GM19043 (cell line): ENCODE measurements at regions not wholly inside any gene's neighbourhood (a gene's known extent, or its start where the extent isn't known, plus 50 kb on each side); places are given as distances from the start of the nearest gene placed in this dataset.
"Not testable (repeated sequence)": the region's sequence is repeated elsewhere in the genome, so short reads cannot be mapped to it uniquely, and the experiment has no call there.

Experiments used
- ATAC-seq: cut with Tn5 transposase; IDR thresholded peaks from one replicate; pipeline ENCODE4 v1.9.1; 2021; ENCODE audit warnings: low read depth; ENCODE audit not compliant: unreplicated experiment

DNA sequence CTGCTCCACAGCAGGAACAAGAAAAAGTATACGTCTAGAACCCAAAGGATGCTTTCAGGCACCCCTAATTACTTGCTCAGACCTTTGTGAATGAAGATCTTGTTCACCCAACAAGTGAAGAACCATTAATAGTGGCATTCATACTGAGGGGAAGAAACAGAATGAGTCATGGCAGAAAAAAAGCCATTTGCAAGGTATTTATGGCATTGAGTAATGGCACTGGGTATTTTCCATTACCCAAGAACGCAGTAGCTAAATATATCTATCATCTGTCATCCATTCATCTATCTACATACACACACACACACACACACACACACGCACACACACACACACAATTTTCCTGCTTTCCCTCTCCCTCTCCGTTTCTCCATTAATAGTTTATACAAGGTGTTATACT lies 56.4 kb upstream of the XIRP2 start:
- no peak for ATAC-seq

DNA sequence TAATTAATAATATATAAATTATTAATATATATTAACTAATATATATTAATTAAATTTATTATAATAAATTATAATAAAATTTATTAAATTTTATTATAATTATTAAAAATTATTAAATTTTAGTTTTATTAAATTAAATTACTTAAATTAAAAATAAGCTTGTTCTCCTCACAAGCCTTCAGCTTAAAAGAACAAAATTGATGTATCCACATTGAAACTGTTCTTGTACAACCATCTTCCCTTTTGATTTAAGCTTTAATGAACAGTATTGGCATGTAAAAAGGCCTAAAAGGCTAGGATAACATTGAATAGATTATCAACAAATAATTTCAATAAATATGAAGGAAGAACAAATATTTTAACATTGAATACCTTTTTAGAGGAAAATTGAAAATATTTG lies 62.4 kb upstream of the XIRP2 start:
- ATAC-seq = no peak

DNA sequence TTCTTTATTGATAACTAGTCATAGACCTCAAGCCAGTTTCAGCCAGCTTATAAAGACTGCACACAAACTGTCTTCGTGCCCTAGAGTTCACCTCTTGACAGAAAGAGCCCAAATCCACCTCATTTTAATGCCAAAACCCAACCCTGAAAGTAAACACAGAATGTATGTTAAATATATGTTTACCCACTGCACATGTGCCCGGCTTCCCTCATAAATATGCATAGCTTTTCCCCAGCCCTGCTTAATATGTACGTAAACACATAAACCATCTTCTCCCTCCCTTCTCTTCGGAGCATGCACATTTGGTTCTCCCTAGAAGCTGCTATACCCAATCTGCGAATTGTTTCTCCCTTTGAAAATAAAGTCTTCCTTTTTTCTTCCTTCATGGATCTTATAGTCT lies 73.9 kb upstream of the XIRP2 start:
- no peak for ATAC-seq

DNA sequence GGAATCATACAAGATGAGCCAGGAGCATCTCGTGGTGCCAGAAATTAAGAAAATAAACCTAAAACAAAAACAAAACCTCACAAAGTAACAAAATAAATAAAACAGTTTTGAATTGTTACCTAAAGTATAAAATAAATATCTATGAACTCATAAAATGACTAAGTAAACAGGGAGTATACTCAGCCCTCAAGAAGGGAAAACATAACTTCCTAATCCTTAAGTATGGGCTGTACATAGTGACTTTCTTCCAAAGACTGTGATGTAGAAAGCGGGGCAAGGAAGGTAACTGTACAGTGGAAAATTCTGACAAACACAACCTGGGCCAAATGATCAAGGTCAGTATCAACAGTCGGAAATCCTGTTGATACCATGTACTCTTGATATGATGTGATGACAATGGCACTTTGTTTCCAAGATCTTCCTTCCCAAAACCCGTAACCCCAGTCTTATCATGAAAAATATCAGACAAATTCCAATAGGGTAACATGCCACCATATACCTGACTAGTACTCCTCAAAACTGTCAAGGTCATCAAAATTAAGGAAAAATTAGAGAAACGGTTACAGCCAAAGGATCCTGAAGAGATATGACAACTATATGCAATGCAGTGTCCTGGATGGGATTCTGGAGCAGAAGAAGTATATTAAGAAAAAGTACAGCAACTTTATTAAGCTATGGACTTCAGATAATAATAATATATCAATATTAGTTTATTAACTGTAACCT lies 76.0 kb upstream of the XIRP2 start:
- no peak for ATAC-seq

DNA sequence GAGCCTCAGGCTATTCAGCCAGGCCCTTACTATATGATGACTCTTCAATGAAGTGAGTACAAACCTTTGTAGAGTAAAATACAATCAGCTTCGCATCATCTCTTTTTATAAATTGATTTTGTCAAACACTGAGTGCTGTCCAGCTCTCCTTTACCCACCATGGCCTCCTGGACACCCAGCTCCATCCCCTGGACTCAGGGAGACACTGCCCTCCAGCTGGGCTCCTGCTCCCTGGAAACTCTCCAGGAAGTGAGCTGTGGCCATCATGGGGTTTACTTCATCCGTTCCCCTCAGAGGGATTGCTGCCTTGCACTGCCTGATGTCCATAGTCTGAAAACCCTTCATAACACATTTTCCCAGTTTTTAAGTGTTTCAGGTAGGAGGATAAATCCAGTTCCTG lies 82.5 kb upstream of the XIRP2 start:
- no peak for ATAC-seq

DNA sequence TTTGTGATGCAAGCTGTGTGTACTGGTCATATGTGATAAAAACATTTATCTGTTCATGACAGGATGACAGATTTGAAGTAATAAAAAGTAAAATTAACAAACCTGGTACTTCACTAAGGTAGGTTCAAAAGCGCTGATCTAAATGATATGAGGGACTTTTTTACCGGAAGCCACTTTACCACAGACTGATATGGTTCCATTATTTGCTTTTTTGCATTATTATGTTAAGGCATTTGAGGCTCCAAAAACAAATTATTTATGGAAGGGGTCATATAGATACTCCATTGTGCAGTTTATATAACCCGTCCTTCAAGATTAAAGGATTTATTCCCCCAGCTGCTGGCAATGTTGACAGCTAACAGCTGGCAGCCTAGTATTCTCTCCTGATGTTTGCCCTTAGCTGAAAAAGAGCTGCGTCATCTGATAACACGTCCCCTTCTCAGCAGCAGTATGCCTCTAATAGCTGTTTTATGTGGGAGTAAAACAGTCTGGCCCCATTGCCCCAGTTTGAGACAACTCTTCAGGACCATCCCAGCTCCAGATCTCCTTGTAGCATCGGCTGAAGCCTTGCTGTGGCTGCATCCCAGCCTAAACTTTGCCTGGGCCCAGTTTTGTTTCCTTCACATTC lies 84.8 kb upstream of the XIRP2 start:
- ATAC-seq = no peak

DNA sequence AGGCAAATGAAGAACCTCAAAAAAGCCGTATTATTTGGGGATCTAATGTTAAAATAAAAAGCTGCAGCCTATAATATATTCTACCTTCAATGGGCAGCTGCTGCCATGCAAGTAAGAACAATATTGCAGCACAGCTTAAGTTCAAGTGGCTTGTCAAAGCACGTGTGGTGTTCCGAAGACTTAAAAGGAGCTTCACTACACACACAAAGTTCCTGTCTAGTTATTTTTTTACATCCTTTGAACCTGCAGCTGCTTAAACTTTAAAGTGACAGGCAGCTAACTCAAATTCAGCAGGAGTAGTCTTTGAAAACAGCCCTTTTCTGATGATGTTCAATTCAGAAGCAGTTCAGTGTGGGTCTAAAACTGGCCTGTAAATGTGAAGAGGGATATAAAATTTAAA lies 85.8 kb upstream of the XIRP2 start:
- ATAC-seq = no peak

DNA sequence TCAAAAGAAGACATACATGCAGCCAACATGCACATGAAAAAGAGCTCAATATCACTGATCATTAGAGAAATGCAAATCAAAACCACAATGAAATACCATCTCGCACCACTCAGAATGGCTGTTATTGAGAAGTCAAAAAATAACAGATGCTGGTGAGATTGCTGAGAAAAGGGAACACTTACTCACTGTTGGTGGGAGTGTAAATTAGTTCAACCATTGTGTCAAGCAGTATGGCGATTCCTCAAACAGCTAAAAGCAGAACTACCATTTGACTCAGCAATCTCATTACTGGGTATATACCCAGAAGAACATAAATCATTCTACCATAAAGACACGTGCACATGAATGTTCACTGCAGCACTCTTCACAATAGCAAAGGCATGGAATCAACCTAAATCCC lies 95.5 kb upstream of the XIRP2 start:
- ATAC-seq = no peak

DNA sequence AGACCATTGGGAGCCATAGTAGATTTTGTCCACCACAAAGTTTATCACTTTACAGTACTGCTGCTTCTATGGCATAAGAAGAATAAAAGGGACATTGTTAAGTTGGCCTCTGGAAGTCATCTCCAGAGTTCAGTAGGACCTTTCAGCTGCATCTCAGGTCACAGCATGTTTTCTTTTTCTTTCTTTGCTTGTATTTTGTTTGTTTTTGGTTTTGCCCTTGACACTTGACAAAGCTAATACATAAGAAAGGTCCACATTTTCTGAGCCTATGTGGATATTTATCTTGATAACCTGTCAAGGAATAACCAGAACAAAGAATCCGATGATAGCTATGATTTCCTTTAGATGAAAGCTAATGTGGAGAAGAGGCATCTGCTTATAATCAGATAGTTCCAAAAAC lies 101.6 kb upstream of the XIRP2 start:
- no peak for ATAC-seq

DNA sequence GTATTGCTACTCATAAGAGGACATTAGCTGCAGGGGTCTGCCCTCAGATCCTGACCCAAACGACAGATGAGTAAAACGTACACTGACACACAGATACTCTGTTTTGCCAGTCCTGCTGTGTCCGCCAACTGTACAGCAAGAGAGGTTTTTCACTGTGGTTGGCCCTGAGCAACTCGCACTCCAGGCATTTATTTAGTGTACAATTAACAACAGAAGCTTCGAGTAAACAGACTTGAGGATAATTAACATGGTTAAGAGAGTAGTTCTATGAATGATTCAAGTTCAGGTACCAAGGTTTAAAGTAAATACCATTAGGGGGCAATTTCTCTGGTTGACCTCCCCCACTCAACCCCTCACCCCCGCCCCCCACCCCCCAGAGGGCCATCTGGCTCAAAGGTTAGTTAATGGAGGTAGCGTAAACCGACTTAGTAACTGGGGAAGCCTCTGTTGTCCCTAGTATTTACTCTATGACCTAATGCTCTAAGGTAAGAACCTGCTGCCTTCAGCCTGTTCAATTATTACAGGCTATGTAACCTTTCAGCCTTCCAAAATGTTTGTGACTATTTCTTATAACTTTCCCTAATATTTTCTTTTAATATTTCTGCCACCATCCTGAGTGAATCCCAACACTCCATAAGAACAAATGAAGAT lies 103.9 kb upstream of the XIRP2 start:
- no peak for ATAC-seq

DNA sequence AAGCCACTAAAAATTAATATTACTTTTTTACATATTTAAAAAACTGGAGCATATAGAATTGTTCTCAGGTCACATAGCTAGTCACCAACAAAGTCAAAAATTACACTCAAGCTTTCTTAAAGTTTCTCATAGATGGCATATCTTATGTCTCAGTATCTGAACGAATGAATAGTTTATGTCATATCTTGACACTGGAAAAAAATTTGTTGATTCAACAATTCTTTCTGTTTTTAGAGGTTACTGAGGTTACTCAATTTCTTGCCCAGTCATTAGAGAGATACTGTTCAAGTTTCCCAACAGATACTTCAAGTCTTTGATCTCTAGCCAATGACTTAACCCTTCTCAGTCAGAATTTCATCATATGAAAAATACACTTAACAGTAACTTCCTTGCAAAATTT lies 113.1 kb upstream of the XIRP2 start:
- ATAC-seq = no peak

DNA sequence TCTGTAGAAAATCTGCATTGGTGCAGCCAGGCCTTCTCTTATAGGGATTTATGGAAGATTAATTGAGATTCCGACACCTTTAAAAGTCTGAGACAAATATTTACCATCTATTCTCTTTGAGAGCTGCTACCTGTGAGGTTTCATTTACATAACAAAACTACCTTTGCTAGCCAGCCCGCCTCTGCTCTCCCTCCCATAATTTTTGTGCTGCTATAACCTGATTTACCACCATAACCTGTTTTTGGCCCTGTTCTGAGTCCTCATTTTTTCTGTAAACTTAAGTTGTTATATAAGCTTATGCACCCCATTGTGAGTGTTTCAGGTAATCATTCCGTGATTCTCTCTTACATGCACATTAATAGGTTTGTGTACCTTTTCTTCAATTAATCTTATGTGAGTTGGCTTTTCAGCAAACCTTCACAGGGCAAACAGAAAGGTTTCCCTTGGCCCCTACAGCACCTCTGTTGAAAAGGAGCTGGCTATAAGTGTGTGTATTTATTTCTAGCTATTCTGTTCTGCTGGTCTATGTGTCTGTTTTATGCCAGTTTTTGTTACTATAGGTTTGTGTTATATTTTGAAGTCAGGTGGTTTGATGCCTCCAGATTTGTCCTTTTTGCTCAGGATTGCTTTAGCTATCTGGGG lies 114.9 kb upstream of the XIRP2 start:
- ATAC-seq = no peak

DNA sequence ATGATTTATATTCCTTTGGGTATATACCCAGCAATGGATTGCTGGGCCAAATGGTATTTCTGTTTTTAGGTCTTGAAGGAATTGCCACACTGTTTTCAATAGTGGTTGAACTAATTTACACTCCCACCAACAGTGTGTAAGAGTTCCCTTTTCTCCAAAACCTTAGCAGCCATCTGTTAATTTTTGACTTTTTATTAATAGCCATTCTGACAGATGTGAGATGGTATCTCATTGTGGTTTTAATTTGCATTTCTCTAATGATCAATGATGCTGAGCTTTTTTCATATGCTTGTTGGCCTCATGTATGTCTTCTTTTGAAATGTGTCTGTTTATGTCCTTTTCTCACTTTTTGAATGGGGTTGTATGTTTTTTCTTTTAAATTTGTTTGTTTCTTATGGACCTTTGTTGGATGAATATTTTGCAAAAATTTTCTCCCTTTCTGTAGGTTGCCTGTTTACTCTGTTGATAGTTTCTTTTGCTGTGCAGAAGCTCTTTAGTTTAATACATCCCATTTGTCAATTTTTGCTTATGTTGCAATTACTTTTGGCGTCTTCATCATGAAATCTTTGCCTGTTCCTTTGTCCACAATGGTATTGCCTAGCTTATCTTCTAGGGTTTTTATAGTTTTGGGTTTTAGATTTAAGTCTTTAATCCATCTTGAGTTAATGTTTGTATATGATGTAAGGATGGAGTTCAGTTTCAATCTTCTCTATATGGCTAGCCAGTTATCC lies 119.7 kb upstream of the XIRP2 start:
- ATAC-seq = no peak

DNA sequence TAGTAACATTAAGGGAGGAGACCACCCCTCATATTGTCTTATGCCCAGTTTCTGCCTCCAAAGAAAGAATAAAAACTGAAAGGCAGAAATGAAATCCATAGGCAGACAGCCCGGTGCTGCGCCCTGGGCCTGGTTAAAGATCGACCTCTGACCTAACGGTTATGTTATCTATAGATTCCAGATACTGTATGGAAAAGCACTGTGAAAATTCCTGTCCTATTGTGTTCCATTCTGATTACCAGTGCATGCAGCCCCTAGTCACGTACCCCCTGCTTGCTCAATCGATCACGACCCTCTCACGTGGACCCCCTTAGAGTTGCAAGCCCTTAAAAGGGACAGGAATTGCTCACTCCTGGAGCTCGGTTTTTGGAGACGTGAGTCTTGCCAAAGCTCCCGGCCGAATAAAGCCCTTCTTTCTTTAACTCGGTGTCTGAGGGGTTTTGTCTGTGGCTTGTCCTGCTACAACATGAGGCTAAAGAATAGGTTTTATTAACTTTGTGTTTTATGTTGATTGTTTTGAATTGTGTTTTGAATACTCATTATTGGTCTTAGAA lies 121.4 kb upstream of the XIRP2 start:
- ATAC-seq = not testable (repeated sequence)

DNA sequence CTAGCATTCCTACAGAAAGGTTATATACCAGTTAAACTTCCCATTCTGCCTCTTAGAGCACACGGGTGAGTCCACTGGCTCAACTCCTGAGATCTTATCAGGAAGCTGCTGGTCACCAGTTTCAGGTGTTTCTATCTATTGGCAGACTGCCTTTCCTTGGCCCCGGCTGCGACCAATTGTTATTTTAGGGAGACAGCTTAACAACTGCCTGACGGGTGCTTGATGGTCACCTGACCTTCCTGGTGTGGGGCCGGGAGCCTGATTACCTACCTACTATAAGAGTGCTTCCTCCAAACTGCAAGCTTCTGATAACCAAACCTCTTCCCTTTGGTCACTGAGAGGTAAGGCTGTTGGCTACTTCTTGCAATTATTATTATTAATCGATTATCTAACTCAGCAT lies 122.1 kb upstream of the XIRP2 start:
- no peak for ATAC-seq

DNA sequence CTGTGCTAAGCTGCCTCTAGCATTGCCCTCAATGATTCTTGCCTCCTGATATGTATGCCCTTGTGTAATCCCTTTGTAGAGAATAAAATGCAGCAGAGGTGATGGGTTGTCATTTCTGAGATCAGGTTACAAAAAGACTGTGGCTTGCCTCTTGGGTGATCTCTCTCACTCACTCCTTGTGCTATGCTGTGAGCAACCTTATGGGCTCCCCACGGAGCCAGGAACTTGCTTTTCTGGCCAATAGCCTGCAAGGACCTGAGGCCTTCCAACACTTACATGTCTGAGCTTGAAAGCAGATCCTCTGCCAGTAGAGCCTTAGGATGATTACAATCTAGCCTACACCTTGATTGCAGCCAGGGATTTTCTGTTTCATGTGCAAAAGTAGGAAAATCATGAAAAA lies 123.1 kb upstream of the XIRP2 start:
- no peak for ATAC-seq

DNA sequence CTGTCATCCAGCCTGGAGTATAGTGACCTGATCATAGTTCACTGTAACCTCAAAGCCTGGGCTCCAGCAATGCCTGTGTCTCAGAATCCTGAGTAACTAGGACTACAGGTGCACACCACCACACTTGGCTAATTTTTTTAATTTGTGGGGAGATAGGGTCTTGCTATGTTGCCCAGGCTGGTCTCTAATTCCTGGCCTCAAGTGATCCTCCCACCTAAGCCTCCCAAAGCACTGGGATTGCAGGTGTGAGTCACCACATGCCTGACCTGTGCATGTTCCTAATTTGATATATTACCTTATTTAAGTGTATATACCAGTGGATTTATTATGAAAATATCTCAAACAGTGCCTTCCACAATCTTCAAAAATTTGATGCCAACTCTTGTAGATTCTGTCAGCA lies 123.6 kb upstream of the XIRP2 start:
- no peak for ATAC-seq

DNA sequence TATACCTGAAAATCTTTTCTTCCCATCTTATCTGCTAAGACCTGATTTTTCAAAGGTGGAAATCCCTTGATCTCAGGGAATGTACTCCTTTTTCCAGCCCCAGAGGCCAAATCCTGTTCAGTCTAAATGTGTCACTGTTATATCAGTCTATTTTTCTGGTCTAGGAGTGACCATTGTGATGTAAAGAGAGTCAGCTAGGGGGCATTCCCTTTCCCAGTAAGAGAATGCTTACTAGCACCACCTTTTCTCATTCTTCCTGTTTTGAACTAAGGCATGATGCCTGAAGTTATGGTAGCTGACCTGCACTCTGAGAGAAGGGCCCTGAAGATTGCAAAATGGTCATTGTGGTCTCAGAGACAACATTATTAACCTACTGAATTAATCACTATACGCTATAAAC lies 124.1 kb upstream of the XIRP2 start:
- no peak for ATAC-seq

DNA sequence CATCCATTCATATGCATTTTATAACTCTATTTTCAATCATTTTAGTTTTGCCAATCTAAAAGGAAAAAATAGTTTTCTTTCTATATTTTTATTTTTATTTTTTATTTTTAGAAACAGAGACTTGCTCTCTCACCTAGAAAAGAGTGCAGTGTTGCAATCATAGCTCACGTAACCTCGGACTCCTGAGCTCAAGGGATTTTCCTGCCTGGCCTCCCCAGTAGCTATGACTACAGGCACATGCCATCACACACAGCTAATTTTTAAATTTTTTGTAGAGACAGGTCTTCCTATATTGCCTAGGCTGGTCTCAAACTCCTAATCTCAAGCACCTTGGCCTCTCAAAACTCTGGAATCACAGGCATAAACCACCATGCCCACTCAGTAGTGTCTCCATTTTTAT lies 125.5 kb upstream of the XIRP2 start:
- no peak for ATAC-seq

DNA sequence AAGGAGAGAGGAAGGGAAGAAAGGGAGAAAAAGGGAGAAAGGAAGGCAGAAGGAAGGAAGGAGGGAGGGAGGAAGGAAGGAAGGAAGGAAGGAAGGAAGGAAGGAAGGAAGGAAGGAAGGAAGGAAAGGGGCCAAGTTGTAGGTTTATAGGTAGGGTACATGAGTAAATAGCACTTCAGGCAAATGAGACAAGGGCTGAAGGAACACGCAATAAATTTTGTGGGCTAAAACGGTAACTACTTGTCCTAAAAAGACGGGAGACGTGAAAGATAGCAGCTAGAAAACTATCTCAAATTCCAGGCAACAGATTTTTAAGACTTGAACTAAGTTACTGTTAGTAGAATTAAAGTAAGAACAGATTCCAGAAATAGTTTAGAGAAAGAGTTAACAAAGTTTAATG lies 129.3 kb upstream of the XIRP2 start:
- ATAC-seq = no peak

DNA sequence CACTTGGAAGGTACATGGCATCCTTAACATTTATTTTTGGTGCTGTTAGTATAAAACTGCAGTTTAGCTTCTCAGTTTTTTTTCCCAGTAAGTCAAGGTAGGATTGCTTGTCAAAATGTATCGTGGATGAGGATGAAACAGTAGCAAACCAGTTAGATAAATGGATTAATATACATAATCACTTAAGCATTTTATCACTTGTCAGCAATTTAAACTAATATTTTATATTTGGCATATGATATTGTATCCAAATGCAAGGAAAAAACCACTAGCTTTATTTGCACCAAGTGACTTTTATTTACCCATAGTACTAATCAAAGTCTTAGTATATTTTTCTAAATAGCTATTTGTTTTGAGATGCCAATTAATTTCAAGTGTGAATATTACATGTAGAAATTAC lies 137.7 kb upstream of the XIRP2 start:
- no peak for ATAC-seq
